ENCODE measurements at regions not wholly inside any gene's neighbourhood (a gene's known extent, or its start where the extent isn't known, plus 50 kb on each side); places are given as distances from the start of the nearest gene placed in this dataset.

- no peak overlapping the region for H4K8ac ChIP-seq (ENCODE audit: low read depth in 2 of 2, low read length in 2 of 2)
- H3K9me3 ChIP-seq (ENCODE audit: control insufficient read depth, insufficient read depth, low read length), result no peaks in the 10 kb centered on the region
- H2AK9ac ChIP-seq (replicated peaks; ENCODE audit: low read depth, low read length, poor library complexity), result no peak overlapping the region
- H2AFZ ChIP-seq (replicated peaks; ENCODE audit: low read length, poor library complexity), result no peak overlapping the region
- no peaks in the 10 kb centered on the region for H4K20me1 ChIP-seq (ENCODE audit: insufficient read depth, low read length)
- CTCF ChIA-PET, result no interaction called here
- no peak overlapping the region for H3K23ac ChIP-seq (ENCODE audit: low read depth, low read length)
- H3K9ac ChIP-seq (ENCODE audit: low read depth, low read length), result no peak overlapping the region
- H3K14ac ChIP-seq (replicated peaks; ENCODE audit: low read depth, low read length), result no peak overlapping the region
- POLR2A ChIA-PET (ENCODE audit: unreplicated experiment), result no interaction called here
- H2BK20ac ChIP-seq (ENCODE audit: low read depth, low read length), result no peak overlapping the region
- H2AK5ac ChIP-seq (ENCODE audit: low read depth, low read length), result no peak overlapping the region
- H2BK5ac ChIP-seq (ENCODE audit: low read depth, low read length, poor library complexity, severe bottlenecking), result no peak overlapping the region
- H3K27me3 ChIP-seq (ENCODE audit: control insufficient read depth, insufficient read depth, low read length), result no peaks in the 10 kb centered on the region
- H3K9me1 ChIP-seq (ENCODE audit: insufficient read depth, low read length), result no peaks in the 10 kb centered on the region
- H3K4ac ChIP-seq (ENCODE audit: low read depth, low read length), result no peak overlapping the region
- no peak overlapping the region for H3K4me2 ChIP-seq (ENCODE audit: low read depth, low read length)
- no peak for DNase-seq
- BruUV-seq (replicated peaks), result no TSS peak
- in situ Hi-C loops (cut with MboI; ENCODE audit: low sequenced_read_pairs), result no loop called here
- no CpG with 5 or more reads among the region's 1 CpG for WGBS, 2 experiments (ENCODE audit: extremely low coverage in 2 of 2, insufficient read length in 1 of 2)
- H3K4me1 ChIP-seq (ENCODE audit: control insufficient read depth, insufficient read depth, low read length), result no peaks in the 10 kb centered on the region; the same call in 1 of the 2 replicates
- TF ChIP-seq RFX5 (IDR thresholded peaks at IDR 0.05; ENCODE audit: low read depth, low read length), result no peak
- no peak for TF ChIP-seq RAD21 (IDR thresholded peaks at IDR 0.05; ENCODE audit: low read length)
- no peak for TF ChIP-seq USF2 (IDR thresholded peaks at IDR 0.05; ENCODE audit: low read depth, low read length)
- no peak for TF ChIP-seq RCOR1 (IDR thresholded peaks at IDR 0.05; ENCODE audit: insufficient replicate concordance, low read length)
- no peak for TF ChIP-seq MAFK (IDR thresholded peaks at IDR 0.05; ENCODE audit: low read depth, low read length)
- TF ChIP-seq CHD1 (IDR thresholded peaks at IDR 0.05; ENCODE audit: low read depth, low read length), result no peak
- no peak for TF ChIP-seq MAZ (IDR thresholded peaks at IDR 0.05; ENCODE audit: borderline replicate concordance, low read depth, low read length)
- no peak for TF ChIP-seq BHLHE40 (IDR thresholded peaks at IDR 0.05; ENCODE audit: low read depth, low read length)
- no peak for TF ChIP-seq ELK1 (IDR thresholded peaks at IDR 0.05; ENCODE audit: borderline replicate concordance, low read depth, low read length)
- TF ChIP-seq NFE2L2 (IDR thresholded peaks at IDR 0.05; ENCODE audit: low read depth, low read length), result no peak
- TF ChIP-seq FOS (IDR thresholded peaks at IDR 0.05; ENCODE audit: low read depth, low read length), result no peak
- TF ChIP-seq POLR2A (IDR thresholded peaks at IDR 0.05; ENCODE audit: low read depth, low read length), result no peak
- no peak for TF ChIP-seq CTCF (conservative IDR thresholded peaks at IDR 0.05; ENCODE audit: low read depth, low read length)
- no peak for TF ChIP-seq MXI1 (IDR thresholded peaks at IDR 0.05; ENCODE audit: borderline replicate concordance, low read depth, low read length)
- TF ChIP-seq CEBPB (IDR thresholded peaks at IDR 0.05; ENCODE audit: low read depth, low read length), result no peak
- no peak for TF ChIP-seq SMC3 (IDR thresholded peaks at IDR 0.05; ENCODE audit: low read depth, low read length)
- H2BK15ac ChIP-seq (ENCODE audit: low read depth, low read length), result no peak overlapping the region; the same call in 2 of the 3 replicates
- dilution Hi-C loops (cut with HindIII; ENCODE audit: low sequenced_read_pairs, unreplicated experiment), result no loop called here
- H3K79me1 ChIP-seq (ENCODE audit: low read depth in 1 of 2, low read length in 2 of 2), result no peaks in the 10 kb centered on the region
- no peak overlapping the region for H3K4me3 ChIP-seq (ENCODE audit: insufficient read depth, low read depth, low read length)
- H4K91ac ChIP-seq (ENCODE audit: insufficient read depth, low read depth, low read length), result no peak overlapping the region
- no peak overlapping the region for H4K5ac ChIP-seq (ENCODE audit: low read depth, low read length)
- no peak overlapping the region for H3K56ac ChIP-seq (ENCODE audit: extremely low read depth, insufficient read depth, low read length)
- ATAC-seq (ENCODE audit: low read depth), result no peak
- H3K36me3 ChIP-seq (ENCODE audit: control insufficient read depth, insufficient read depth, low read length), result no peaks in the 10 kb centered on the region
- intact Hi-C loops (cut with micrococcal nuclease), result no loop called here
- no peak overlapping the region for H2BK120ac ChIP-seq (ENCODE audit: low read depth, low read length)
- H3K18ac ChIP-seq (ENCODE audit: low read depth, low read length), result no peak overlapping the region
- H3K27ac ChIP-seq (ENCODE audit: insufficient read depth, low read length), result no peak overlapping the region
Measured at GRCh38 chr13:47409778-47410177, 512.9 kb upstream of the HTR2A start.
